D341Med (cell line): ENCODE measurements at regions not wholly inside any gene's neighbourhood (a gene's known extent, or its start where the extent isn't known, plus 50 kb on each side); places are given as distances from the start of the nearest gene placed in this dataset.

Experiments
- DNase-seq: peaks from one replicate; pipeline ENCODE4 v3.0.0; 2012; ENCODE audit warnings: low spot score

- DNase-seq = no peak
These were observed 126.5 kb upstream of the THBS1 start for GRCh38 chr15:39454189-39454986.

GRCh38 chr15:39455471-39455991 is 125.3 kb upstream of the THBS1 start:
- DNase-seq = no peak

GRCh38 chr15:39456159-39456558 is 124.7 kb upstream of the THBS1 start:
- DNase-seq = no peak

- DNase-seq = no peak
These were observed 124.1 kb upstream of the THBS1 start for GRCh38 chr15:39456582-39457330.

- DNase-seq = no peak
These were observed 122.7 kb upstream of the THBS1 start for GRCh38 chr15:39458131-39458530.

GRCh38 chr15:39459548-39459947 is 121.3 kb upstream of the THBS1 start:
- no peak for DNase-seq

GRCh38 chr15:39460748-39461147 is 120.1 kb upstream of the THBS1 start:
- no peak for DNase-seq

- DNase-seq = no peak
These were observed 119.2 kb upstream of the THBS1 start for GRCh38 chr15:39461536-39462130.

GRCh38 chr15:39462691-39463090 is 118.2 kb upstream of the THBS1 start:
- DNase-seq = no peak

- DNase-seq = no peak
These were observed 114.8 kb upstream of the THBS1 start for GRCh38 chr15:39465843-39466749.

GRCh38 chr15:39466750-39467105 is 114.2 kb upstream of the THBS1 start:
- DNase-seq = no peak

GRCh38 chr15:39468331-39468730 is 112.5 kb upstream of the THBS1 start:
- no peak for DNase-seq

- DNase-seq = no peak
These were observed 112.1 kb upstream of the THBS1 start for GRCh38 chr15:39468828-39469227.

GRCh38 chr15:39471785-39472574 is 108.9 kb upstream of the THBS1 start:
- DNase-seq = no peak

- DNase-seq = no peak
These were observed 108.1 kb upstream of the THBS1 start for GRCh38 chr15:39472621-39473297.

- no peak for DNase-seq
These were observed 107.5 kb upstream of the THBS1 start for GRCh38 chr15:39473298-39473947.

- DNase-seq = no peak
These were observed 106.2 kb upstream of the THBS1 start for GRCh38 chr15:39474657-39475056.

- DNase-seq = no peak
These were observed 101.9 kb upstream of the THBS1 start for GRCh38 chr15:39478996-39479395.

- no peak for DNase-seq
These were observed 101.0 kb upstream of the THBS1 start for GRCh38 chr15:39479911-39480310.

GRCh38 chr15:39482459-39482858 is 98.4 kb upstream of the THBS1 start:
- DNase-seq = no peak
